ENCODE measurements at regions not wholly inside any gene's neighbourhood (a gene's known extent, or its start where the extent isn't known, plus 50 kb on each side); places are given as distances from the start of the nearest gene placed in this dataset.

DNA sequence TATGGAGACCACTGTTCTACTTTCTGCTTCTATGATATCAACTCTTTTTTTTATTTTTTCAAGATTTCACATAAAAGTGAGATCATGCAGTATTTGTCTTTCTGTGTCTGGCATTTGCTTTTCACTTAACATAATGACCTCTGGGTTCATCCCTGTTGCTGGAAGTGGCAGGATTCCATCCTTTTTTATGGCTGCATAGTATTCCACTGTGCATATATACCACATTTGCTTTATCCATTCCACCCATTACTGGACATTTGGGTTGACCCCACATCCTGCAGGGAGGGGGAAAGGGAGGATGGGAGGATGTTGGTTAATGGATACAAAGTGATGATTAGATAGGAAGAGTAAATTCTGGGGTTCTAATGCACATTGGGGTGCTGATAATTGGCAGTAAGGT, 80.3 kb upstream of the NPTX2 start:
- no peak for DNase-seq (ENCODE audit: low read depth)
- H3K4me3 ChIP-seq (ENCODE audit: low read depth, low read length), result no peak overlapping the region
- no peak for TF ChIP-seq CTCF (conservative IDR thresholded peaks at IDR 0.05; ENCODE audit: low read depth, low read length)

DNA sequence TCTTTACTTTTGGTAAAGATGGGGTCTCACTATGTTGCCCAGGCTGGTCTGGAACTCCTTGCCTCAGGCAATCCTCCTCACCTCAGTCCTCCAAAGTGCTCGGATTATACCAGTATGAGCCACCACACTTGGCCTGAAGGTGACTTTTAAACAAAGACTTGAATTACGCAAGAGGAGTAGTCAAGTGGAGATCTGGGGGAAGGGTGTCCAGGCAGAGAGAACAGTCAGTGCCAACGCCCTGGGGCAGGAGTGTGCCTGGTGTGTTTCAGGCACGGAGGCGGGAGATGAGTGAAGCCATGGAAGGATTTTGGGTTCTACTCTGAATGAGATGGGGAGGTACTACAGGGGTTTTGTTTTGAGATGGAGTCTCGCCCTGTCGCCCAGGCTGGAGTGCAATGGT, 82.6 kb upstream of the NPTX2 start:
- no peak for TF ChIP-seq CTCF (conservative IDR thresholded peaks at IDR 0.05; ENCODE audit: low read depth, low read length)

GRCh38 chr7:98531717-98532116, 85.4 kb upstream of the NPTX2 start:
- TF ChIP-seq CTCF (conservative IDR thresholded peaks at IDR 0.05; ENCODE audit: low read depth, low read length), result no peak
- H3K4me3 ChIP-seq (ENCODE audit: low read depth, low read length), result no peak overlapping the region
- DNase-seq (ENCODE audit: low read depth), result no peak

More for the DNA sequence above, 82.6 kb upstream of the NPTX2 start:
- no peak for DNase-seq (ENCODE audit: low read depth)
- no peak overlapping the region for H3K4me3 ChIP-seq (ENCODE audit: low read depth, low read length)

GRCh38 chr7:98528079-98528478, 89.0 kb upstream of the NPTX2 start:
- no peak overlapping the region for H3K4me3 ChIP-seq (ENCODE audit: low read depth, low read length)
- no peak for TF ChIP-seq CTCF (conservative IDR thresholded peaks at IDR 0.05; ENCODE audit: low read depth, low read length)
- DNase-seq (ENCODE audit: low read depth), result no peak

DNA sequence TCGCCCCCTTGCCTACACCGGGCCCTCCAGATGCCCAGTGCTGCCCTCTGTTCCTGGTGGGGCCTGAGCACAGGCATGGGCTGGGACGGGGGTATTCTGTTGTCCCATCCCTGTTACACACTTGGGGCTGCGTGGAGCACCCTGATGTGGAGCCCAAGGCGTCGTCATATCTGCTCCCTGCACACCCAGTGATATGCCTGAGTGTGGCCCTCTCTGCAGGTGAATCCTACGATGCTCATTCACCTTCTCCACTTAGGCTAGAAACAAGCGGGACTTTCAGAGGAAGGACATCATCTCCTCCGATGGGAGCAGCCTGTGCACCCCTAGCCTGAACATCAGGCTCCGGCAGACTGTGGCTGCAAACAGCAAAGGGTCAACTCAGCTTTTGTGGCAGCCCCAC, 91.0 kb upstream of the NPTX2 start:
- no peak overlapping the region for H3K4me3 ChIP-seq (ENCODE audit: low read depth, low read length)
- TF ChIP-seq CTCF (conservative IDR thresholded peaks at IDR 0.05; ENCODE audit: low read depth, low read length), result no peak
- DNase-seq (ENCODE audit: low read depth), result no peak

DNA sequence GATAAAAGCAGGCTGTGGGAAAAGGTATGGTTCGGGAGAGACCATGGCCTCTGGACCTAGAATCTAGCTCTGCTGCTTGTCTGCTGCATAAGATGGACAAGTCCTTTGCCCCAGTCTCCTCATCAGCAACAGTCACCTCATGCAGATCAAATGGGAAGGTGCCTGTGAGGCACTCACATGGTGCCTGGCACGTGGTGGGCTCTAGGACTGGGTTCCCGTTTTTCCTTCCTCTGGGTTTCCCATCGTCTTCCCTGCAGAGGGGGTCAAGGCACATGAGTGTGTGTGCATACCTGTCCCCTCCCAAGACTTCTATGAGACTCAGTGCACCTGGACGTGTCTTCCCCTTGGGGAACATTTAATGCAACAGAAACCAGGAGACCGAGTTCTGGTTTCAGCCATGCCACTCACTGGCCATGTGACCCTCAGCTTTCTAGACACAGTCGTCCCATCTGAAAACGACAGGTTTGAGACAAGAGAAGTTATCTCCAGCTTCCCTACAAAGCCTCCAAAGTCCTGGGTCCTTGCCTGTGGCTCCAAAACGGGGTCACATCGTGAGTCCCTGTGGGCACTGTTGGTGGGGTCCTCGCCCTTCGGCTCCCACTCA, 95.9 kb upstream of the NPTX2 start:
- no peak overlapping the region for H3K4me3 ChIP-seq (ENCODE audit: low read depth, low read length)
- DNase-seq (ENCODE audit: low read depth), result no peak
- no peak for TF ChIP-seq CTCF (conservative IDR thresholded peaks at IDR 0.05; ENCODE audit: low read depth, low read length)

DNA sequence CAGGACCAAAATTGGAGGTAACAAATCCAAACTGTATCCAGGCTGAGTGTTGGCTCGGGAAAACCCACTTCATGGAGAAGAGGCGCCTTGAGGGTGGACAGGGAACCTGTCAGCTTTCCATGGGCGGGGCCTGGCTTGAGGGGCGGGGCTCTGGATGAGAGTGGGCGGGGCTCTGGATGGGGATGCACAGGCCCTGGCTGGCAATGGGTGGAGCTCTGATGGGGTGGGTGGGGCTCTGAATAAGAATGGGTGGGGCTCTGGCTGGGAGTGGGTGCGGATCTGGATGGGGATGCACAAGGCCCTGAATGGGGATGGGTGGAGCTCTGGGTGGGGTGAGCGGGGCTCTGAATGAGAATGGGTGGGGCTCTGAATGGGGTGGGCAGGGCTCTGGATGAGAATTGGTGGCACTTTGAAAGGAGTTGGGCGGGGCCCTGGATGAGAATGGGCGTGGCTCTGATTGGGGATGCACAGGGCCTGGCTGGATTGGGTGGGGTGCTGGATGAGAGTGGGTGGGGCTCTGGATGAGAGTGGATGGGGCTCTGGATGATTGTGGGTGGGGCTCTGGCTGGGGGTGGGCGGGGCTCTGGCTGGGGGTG, 96.6 kb upstream of the NPTX2 start:
- no peak for DNase-seq (ENCODE audit: low read depth)
- no peak overlapping the region for H3K4me3 ChIP-seq (ENCODE audit: low read depth, low read length)
- TF ChIP-seq CTCF (conservative IDR thresholded peaks at IDR 0.05; ENCODE audit: low read depth, low read length), result no peak

Data from choroid plexus epithelial cell (primary cell).